Liver (tissue), 8 donors: ENCODE measurements at regions not wholly inside any gene's neighbourhood (a gene's known extent, or its start where the extent isn't known, plus 50 kb on each side); places are given as distances from the start of the nearest gene placed in this dataset.

Source experiments
- DNase-seq: peaks from one replicate; pipeline ENCODE4 v3.0.0-alpha.2; 2017; ENCODE audit warnings: low spot score
- H3K27ac ChIP-seq, 2 donors: one replicate each; pipeline ENCODE4 v1.7.0; 2013; ENCODE audit warnings: inconsistent platforms in 2 of 2, low read length in 2 of 2, control low read depth in 1 of 2, low read depth in 1 of 2, mild to moderate bottlenecking in 1 of 2
- H3K27me3 ChIP-seq, 4 donors: one replicate each; pipeline versions ENCODE4 v1.6.1 to v1.7.0; 2013; ENCODE audit warnings: low read length in 3 of 4, inconsistent platforms in 1 of 4, mild to moderate bottlenecking in 1 of 4, moderate library complexity in 1 of 4; ENCODE audit not compliant: control insufficient read depth in 4 of 4, insufficient read depth in 4 of 4
- H3K36me3 ChIP-seq, 4 donors: one replicate each; pipeline versions ENCODE4 v1.6.1 to v1.7.0; 2013; ENCODE audit warnings: low read length in 3 of 4, mild to moderate bottlenecking in 3 of 4, low read depth in 1 of 4, moderate library complexity in 1 of 4; ENCODE audit not compliant: control insufficient read depth in 4 of 4, insufficient read depth in 3 of 4
- H3K4me1 ChIP-seq, 4 donors: one replicate each; pipeline versions ENCODE4 v1.6.1 to v1.7.0; 2013; ENCODE audit warnings: low read length in 3 of 4, mild to moderate bottlenecking in 3 of 4, moderate library complexity in 1 of 4; ENCODE audit not compliant: control insufficient read depth in 4 of 4, insufficient read depth in 4 of 4
- H3K4me3 ChIP-seq, 3 donors: one replicate each; pipeline versions ENCODE4 v1.6.1 to v1.7.0; 2013; ENCODE audit warnings: low read length in 3 of 3, control low read depth in 1 of 3, low read depth in 1 of 3, mild to moderate bottlenecking in 1 of 3
- H3K9ac ChIP-seq, 2 donors: one replicate each; pipeline ENCODE4 v1.7.0; 2013; ENCODE audit warnings: low read length in 2 of 2, mild to moderate bottlenecking in 2 of 2, moderate library complexity in 2 of 2, control low read depth in 1 of 2, low read depth in 1 of 2
- H3K9me3 ChIP-seq, 4 donors: one replicate each; pipeline versions ENCODE4 v1.6.1 to v1.7.0; 2013; ENCODE audit warnings: low read length in 3 of 4; ENCODE audit not compliant: control insufficient read depth in 4 of 4
- FOXA2 ChIP-seq: IDR thresholded peaks from 2 replicates; pipeline ENCODE4 v1.6.1; 2016; ENCODE audit warnings: antibody characterized with exemption
- HNF4A ChIP-seq, 2 donors: conservative IDR thresholded peaks; 2 replicates each; pipeline ENCODE4 v1.6.1; 2016; ENCODE audit warnings: antibody characterized with exemption in 2 of 2, mild to moderate bottlenecking in 2 of 2
- HNF4G ChIP-seq: IDR thresholded peaks from 2 replicates; pipeline ENCODE4 v1.6.1; 2016; ENCODE audit warnings: antibody characterized with exemption
- JUND ChIP-seq, 2 donors: IDR thresholded peaks; 2 replicates each; pipeline ENCODE4 v1.6.1; 2016; ENCODE audit warnings: antibody characterized with exemption in 2 of 2
- RAD21 ChIP-seq, 2 donors: IDR thresholded peaks; 2 replicates each; pipeline ENCODE4 v1.6.1; 2016; ENCODE audit warnings: antibody characterized with exemption in 2 of 2, mild to moderate bottlenecking in 2 of 2
- RXRA ChIP-seq, 2 donors: IDR thresholded peaks; 2 replicates each; pipeline ENCODE4 v1.6.1; 2017 to 2018; ENCODE audit warnings: antibody characterized with exemption in 2 of 2, mild to moderate bottlenecking in 1 of 2
- WGBS: extraction: QIAGEN DNeasy Blood & Tissue Kit; methylation state at CpG from one replicate; pipeline ENCODE4 v1.1.7; 2013; 5-methylcytosine and 5-hydroxymethylcytosine counted together
- TF ChIP-seq, protein P1 (sequence below): fragments of 150-350 bp; IDR thresholded peaks from 2 replicates; pipeline ENCODE4 v1.5.1; 2017; ENCODE audit warnings: improper control_type of control experiment, low read depth, low read length; ENCODE audit not compliant: missing input control
- TF ChIP-seq, protein P2 (sequence below): IDR thresholded peaks from 2 replicates; pipeline ENCODE4 v1.6.1; 2016; ENCODE audit warnings: antibody characterized with exemption
- TF ChIP-seq, protein P3 (sequence below): IDR thresholded peaks from 2 replicates; pipeline ENCODE4 v1.6.1; 2016; ENCODE audit warnings: antibody characterized with exemption, mild to moderate bottlenecking
- TF ChIP-seq, protein P4 (sequence below): IDR thresholded peaks from 2 replicates; pipeline ENCODE4 v1.6.1; 2016; ENCODE audit warnings: antibody characterized with exemption
- TF ChIP-seq, protein P5 (sequence below): IDR thresholded peaks from 2 replicates; pipeline ENCODE4 v1.6.1; 2016; ENCODE audit warnings: antibody characterized with exemption
- donor health status: healthy.
- donor health status: healthy.
- donor health status: healthy.
- donor health status: healthy.
- donor health status: healthy.

DNA sequence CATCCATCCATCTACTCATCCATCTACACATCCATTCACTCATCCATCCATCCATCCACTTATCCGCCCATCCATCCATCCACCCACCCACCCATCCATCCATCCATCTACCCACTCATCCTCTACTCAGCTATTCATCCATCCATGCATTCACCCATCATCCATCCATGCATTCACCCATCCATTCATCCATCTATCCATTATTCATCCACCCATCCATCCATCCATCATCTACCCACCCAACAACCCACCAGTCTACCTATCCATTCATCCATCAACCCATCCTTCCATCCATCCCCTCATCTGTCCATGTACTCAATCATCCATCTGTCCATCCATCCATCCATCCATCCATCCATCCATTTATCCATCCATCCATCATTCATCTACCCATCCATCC lies 972.7 kb downstream of the BRD1 start (continued):
- TF ChIP-seq, protein P1, sequence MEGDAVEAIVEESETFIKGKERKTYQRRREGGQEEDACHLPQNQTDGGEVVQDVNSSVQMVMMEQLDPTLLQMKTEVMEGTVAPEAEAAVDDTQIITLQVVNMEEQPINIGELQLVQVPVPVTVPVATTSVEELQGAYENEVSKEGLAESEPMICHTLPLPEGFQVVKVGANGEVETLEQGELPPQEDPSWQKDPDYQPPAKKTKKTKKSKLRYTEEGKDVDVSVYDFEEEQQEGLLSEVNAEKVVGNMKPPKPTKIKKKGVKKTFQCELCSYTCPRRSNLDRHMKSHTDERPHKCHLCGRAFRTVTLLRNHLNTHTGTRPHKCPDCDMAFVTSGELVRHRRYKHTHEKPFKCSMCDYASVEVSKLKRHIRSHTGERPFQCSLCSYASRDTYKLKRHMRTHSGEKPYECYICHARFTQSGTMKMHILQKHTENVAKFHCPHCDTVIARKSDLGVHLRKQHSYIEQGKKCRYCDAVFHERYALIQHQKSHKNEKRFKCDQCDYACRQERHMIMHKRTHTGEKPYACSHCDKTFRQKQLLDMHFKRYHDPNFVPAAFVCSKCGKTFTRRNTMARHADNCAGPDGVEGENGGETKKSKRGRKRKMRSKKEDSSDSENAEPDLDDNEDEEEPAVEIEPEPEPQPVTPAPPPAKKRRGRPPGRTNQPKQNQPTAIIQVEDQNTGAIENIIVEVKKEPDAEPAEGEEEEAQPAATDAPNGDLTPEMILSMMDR = no peak
- TF ChIP-seq JUND (IDR thresholded peaks at IDR 0.05) (no peak), FOXA2 (no peak), RAD21 (IDR thresholded peaks at IDR 0.05) (no peak), RXRA (IDR thresholded peaks at IDR 0.05) (no peak), HNF4A (conservative IDR thresholded peaks at IDR 0.05) (no peak)

DNA sequence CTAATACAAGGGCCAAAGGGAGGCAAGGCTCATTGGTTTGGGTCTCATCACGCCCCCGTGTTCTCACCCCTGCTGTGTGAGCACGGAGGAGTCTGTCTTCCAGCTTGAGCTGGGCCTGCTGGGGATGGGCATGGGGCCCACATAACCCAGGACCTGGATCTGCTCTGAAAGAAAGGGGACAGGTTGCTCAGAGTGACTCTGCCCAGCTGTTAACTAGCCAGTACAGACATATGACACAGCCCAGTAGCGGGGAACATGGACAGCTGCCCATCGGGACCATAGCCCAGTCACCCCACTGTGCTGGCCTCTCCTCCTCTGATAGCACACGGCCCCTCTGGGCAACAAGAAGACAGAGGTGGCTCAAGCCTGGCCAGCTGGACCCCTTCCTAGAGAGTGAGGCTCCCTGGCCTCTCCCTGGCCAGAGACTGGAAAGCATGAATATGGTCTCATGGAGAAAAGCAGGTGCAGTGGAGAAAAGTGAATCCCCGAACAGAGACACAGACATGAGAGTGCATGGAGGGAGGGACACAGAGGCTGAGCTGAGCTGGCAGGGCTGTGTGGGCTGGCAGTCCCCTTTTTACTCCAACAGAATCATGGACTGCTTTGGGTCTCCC lies 973.9 kb downstream of the BRD1 start:
- no peak overlapping the region for H3K4me3 ChIP-seq
- H3K9me3 ChIP-seq = no peaks in the 10 kb centered on the region
- no peak overlapping the region for H3K27ac ChIP-seq
- DNase-seq = no peak
- H3K27me3 ChIP-seq = peaks cover 0 to 3% (median 0%) of the 10 kb centered on the region in 4 donors
- TF ChIP-seq FOXA2 = no peak
- TF ChIP-seq HNF4G = no peak
- no peak for TF ChIP-seq RAD21 (IDR thresholded peaks at IDR 0.05)
- TF ChIP-seq, protein P2, sequence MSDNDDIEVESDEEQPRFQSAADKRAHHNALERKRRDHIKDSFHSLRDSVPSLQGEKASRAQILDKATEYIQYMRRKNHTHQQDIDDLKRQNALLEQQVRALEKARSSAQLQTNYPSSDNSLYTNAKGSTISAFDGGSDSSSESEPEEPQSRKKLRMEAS = no peak
- TF ChIP-seq, protein P3, sequence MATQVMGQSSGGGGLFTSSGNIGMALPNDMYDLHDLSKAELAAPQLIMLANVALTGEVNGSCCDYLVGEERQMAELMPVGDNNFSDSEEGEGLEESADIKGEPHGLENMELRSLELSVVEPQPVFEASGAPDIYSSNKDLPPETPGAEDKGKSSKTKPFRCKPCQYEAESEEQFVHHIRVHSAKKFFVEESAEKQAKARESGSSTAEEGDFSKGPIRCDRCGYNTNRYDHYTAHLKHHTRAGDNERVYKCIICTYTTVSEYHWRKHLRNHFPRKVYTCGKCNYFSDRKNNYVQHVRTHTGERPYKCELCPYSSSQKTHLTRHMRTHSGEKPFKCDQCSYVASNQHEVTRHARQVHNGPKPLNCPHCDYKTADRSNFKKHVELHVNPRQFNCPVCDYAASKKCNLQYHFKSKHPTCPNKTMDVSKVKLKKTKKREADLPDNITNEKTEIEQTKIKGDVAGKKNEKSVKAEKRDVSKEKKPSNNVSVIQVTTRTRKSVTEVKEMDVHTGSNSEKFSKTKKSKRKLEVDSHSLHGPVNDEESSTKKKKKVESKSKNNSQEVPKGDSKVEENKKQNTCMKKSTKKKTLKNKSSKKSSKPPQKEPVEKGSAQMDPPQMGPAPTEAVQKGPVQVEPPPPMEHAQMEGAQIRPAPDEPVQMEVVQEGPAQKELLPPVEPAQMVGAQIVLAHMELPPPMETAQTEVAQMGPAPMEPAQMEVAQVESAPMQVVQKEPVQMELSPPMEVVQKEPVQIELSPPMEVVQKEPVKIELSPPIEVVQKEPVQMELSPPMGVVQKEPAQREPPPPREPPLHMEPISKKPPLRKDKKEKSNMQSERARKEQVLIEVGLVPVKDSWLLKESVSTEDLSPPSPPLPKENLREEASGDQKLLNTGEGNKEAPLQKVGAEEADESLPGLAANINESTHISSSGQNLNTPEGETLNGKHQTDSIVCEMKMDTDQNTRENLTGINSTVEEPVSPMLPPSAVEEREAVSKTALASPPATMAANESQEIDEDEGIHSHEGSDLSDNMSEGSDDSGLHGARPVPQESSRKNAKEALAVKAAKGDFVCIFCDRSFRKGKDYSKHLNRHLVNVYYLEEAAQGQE = no peak
- TF ChIP-seq, protein P4, sequence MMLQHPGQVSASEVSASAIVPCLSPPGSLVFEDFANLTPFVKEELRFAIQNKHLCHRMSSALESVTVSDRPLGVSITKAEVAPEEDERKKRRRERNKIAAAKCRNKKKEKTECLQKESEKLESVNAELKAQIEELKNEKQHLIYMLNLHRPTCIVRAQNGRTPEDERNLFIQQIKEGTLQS = no peak
- no peak for TF ChIP-seq RXRA (IDR thresholded peaks at IDR 0.05)
- TF ChIP-seq, protein P5, sequence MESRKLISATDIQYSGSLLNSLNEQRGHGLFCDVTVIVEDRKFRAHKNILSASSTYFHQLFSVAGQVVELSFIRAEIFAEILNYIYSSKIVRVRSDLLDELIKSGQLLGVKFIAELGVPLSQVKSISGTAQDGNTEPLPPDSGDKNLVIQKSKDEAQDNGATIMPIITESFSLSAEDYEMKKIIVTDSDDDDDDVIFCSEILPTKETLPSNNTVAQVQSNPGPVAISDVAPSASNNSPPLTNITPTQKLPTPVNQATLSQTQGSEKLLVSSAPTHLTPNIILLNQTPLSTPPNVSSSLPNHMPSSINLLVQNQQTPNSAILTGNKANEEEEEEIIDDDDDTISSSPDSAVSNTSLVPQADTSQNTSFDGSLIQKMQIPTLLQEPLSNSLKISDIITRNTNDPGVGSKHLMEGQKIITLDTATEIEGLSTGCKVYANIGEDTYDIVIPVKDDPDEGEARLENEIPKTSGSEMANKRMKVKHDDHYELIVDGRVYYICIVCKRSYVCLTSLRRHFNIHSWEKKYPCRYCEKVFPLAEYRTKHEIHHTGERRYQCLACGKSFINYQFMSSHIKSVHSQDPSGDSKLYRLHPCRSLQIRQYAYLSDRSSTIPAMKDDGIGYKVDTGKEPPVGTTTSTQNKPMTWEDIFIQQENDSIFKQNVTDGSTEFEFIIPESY = no peak
- no peaks in the 10 kb centered on the region for H3K36me3 ChIP-seq
- 82% methylated on average over 7 of the region's 7 CpGs for WGBS
- no peak overlapping the region for H3K9ac ChIP-seq
- no peaks in the 10 kb centered on the region for H3K4me1 ChIP-seq
